GM23338 (cell line): ENCODE measurements at regions not wholly inside any gene's neighbourhood (a gene's known extent, or its start where the extent isn't known, plus 50 kb on each side); places are given as distances from the start of the nearest gene placed in this dataset.

ENCODE experiments used
- ATAC-seq: fragments of 200-7000 bp; cut with Tn5 transposase; 3 replicates; pipeline ENCODE4 v1.9.1; 2020
- DNase-seq: peaks from one replicate; pipeline ENCODE4 v3.0.0-alpha.2; 2015; ENCODE audit warnings: low spot score
- H2AFZ ChIP-seq: fragments of 200-600 bp; sonication (generic); 2 replicates; pipeline ENCODE4 v1.8.0; 2016; ENCODE audit warnings: antibody characterized with exemption, mild to moderate bottlenecking, moderate library complexity
- H3F3A ChIP-seq: fragments of 200-600 bp; sonication (generic); replicated peaks from 2 replicates; pipeline ENCODE4 v1.8.0; 2017; ENCODE audit warnings: antibody characterized with exemption, mixed run types, low read depth
- H3K27ac ChIP-seq: fragments of 200-600 bp; sonication (generic); 2 replicates; pipeline ENCODE4 v1.6.1; 2016; ENCODE audit warnings: low read depth
- H3K27me3 ChIP-seq: fragments of 200-600 bp; sonication (generic); 2 replicates; pipeline ENCODE4 v1.8.0; 2016; ENCODE audit warnings: mild to moderate bottlenecking, mixed run types, moderate library complexity; ENCODE audit not compliant: insufficient read depth
- H3K36me3 ChIP-seq: fragments of 200-600 bp; sonication (generic); 2 replicates; pipeline ENCODE4 v1.8.0; 2016; ENCODE audit warnings: mild to moderate bottlenecking; ENCODE audit not compliant: insufficient read depth
- H3K4me1 ChIP-seq: fragments of 200-600 bp; sonication (generic); 2 replicates; pipeline ENCODE4 v1.8.0; 2016; ENCODE audit warnings: mild to moderate bottlenecking, moderate library complexity; ENCODE audit not compliant: insufficient read depth
- H3K4me2 ChIP-seq: fragments of 200-600 bp; sonication (generic); 2 replicates; pipeline ENCODE4 v1.7.1; 2017; ENCODE audit warnings: mixed run types
- H3K4me3 ChIP-seq: fragments of 200-600 bp; sonication (generic); 2 replicates; pipeline ENCODE4 v1.6.1; 2016; ENCODE audit warnings: mixed run types
- H3K79me2 ChIP-seq: fragments of 200-600 bp; sonication (generic); replicated peaks from 2 replicates; pipeline ENCODE4 v1.8.0; 2017; ENCODE audit warnings: mild to moderate bottlenecking; ENCODE audit not compliant: insufficient read depth
- H3K9me2 ChIP-seq: fragments of 200-600 bp; sonication (generic); 2 replicates; pipeline ENCODE4 v1.8.0; 2017; ENCODE audit not compliant: insufficient read depth
- H4K20me1 ChIP-seq: fragments of 200-600 bp; sonication (generic); replicated peaks from 2 replicates; pipeline ENCODE4 v1.8.0; 2017; ENCODE audit warnings: mild to moderate bottlenecking; ENCODE audit not compliant: insufficient read depth
- H3K27ac Mint-ChIP-seq: 2 replicates; pipeline ENCODE4 v1.8.0; 2020; ENCODE audit warnings: inconsistent platforms, mild to moderate bottlenecking, moderate library complexity, mixed read lengths
- H3K27me3 Mint-ChIP-seq: 3 replicates; pipeline ENCODE4 v1.8.0; 2022; ENCODE audit warnings: low read depth, mild to moderate bottlenecking, moderate library complexity, mixed read lengths, inconsistent platforms; ENCODE audit not compliant: insufficient read depth, poor library complexity
- H3K36me3 Mint-ChIP-seq: 3 replicates; pipeline ENCODE4 v1.8.0; 2021; ENCODE audit warnings: low read depth, mild to moderate bottlenecking, inconsistent platforms, moderate library complexity, mixed read lengths
- H3K4me1 Mint-ChIP-seq: 3 replicates; pipeline ENCODE4 v1.8.0; 2020; ENCODE audit warnings: mild to moderate bottlenecking, inconsistent platforms, mixed read lengths
- H3K4me3 Mint-ChIP-seq: 3 replicates; pipeline ENCODE4 v1.8.0; 2021; ENCODE audit warnings: moderate library complexity, mild to moderate bottlenecking, inconsistent platforms, mixed read lengths
- H3K9me3 Mint-ChIP-seq: 3 replicates; pipeline ENCODE4 v1.8.0; 2020; ENCODE audit warnings: moderate library complexity, mild to moderate bottlenecking, inconsistent platforms, mixed read lengths
- CREB1 ChIP-seq: fragments of 250-450 bp; sonication (Bioruptor Pico); IDR thresholded peaks from 2 replicates; pipeline ENCODE4 v1.5.0; 2020; ENCODE audit warnings: low read depth, mild to moderate bottlenecking, moderate library complexity
- ZNF114 ChIP-seq: fragments of 250-450 bp; sonication (Bioruptor Pico); IDR thresholded peaks from 2 replicates; pipeline ENCODE4 v1.5.0; 2020; ENCODE audit warnings: mild to moderate bottlenecking, moderate library complexity
- ZNF331 ChIP-seq: fragments of 250-450 bp; sonication (Bioruptor Pico); IDR thresholded peaks from 2 replicates; pipeline ENCODE4 v1.5.0; 2020; ENCODE audit warnings: low read depth, mild to moderate bottlenecking, moderate library complexity
- ZNF462 ChIP-seq: fragments of 250-450 bp; sonication (Bioruptor Pico); IDR thresholded peaks from 2 replicates; pipeline ENCODE4 v1.5.0; 2020; ENCODE audit warnings: mild to moderate bottlenecking, moderate library complexity
- TF ChIP-seq, protein P1 (sequence below): IDR thresholded peaks from one replicate; pipeline ENCODE4 v1.6.1; 2018; ENCODE audit warnings: antibody characterized with exemption; ENCODE audit not compliant: unreplicated experiment

DNA sequence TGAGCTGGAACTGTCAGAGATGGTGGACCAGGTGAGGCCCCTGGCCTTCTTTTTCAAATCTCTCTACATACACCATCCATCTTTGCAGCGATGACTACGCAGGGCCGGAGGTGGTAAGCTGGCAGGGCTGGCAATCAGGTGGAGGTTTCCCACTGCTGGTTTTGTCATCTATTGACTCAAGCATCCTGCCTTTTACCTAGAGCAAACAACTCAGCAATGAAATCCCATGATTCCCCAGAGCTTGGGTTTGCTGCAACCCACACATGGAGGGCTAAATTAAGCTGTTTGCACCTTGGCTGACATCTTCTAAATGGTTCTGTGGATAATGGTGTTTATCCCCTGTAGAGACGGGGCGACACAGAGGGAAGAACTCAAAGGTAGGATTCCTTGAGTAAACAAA lies 170.2 kb downstream of the SCP2D1 start (continued):
- no peak for TF ChIP-seq ZNF462 (CRISPR knock-in tag)
- TF ChIP-seq, protein P1, sequence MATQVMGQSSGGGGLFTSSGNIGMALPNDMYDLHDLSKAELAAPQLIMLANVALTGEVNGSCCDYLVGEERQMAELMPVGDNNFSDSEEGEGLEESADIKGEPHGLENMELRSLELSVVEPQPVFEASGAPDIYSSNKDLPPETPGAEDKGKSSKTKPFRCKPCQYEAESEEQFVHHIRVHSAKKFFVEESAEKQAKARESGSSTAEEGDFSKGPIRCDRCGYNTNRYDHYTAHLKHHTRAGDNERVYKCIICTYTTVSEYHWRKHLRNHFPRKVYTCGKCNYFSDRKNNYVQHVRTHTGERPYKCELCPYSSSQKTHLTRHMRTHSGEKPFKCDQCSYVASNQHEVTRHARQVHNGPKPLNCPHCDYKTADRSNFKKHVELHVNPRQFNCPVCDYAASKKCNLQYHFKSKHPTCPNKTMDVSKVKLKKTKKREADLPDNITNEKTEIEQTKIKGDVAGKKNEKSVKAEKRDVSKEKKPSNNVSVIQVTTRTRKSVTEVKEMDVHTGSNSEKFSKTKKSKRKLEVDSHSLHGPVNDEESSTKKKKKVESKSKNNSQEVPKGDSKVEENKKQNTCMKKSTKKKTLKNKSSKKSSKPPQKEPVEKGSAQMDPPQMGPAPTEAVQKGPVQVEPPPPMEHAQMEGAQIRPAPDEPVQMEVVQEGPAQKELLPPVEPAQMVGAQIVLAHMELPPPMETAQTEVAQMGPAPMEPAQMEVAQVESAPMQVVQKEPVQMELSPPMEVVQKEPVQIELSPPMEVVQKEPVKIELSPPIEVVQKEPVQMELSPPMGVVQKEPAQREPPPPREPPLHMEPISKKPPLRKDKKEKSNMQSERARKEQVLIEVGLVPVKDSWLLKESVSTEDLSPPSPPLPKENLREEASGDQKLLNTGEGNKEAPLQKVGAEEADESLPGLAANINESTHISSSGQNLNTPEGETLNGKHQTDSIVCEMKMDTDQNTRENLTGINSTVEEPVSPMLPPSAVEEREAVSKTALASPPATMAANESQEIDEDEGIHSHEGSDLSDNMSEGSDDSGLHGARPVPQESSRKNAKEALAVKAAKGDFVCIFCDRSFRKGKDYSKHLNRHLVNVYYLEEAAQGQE, result no peak

GRCh38 chr20:18984238-18985200 lies 170.9 kb downstream of the SCP2D1 start:
- 0 out of 2 replicates have a peak, but pooled peaks cover 7% of the 10 kb centered on the region for H3K9me2 ChIP-seq
- peak overlapping the region; percentile 91 for H2AFZ ChIP-seq
- H3K4me2 ChIP-seq, result no peak overlapping the region
- Mint-ChIP-seq H3K27me3 (no peaks in the 10 kb centered on the region), H3K36me3 (no peaks in the 10 kb centered on the region), H3K27ac (no peak overlapping the region; the same call in 1 of the 2 replicates), H3K9me3 (no peaks in the 10 kb centered on the region), H3K4me3 (no peak overlapping the region; the same call in 2 of the 3 replicates), H3K4me1 (peaks cover 10% of the 10 kb centered on the region)
- no peak overlapping the region for H3K4me3 ChIP-seq
- no peaks in the 10 kb centered on the region for H3K4me1 ChIP-seq
- H3K36me3 ChIP-seq, result no peaks in the 10 kb centered on the region
- ATAC-seq (peak; percentile 74), DNase-seq (no peak)
- H3K27me3 ChIP-seq, result no peaks in the 10 kb centered on the region
- H4K20me1 ChIP-seq, result no peaks in the 10 kb centered on the region
- no peak overlapping the region for H3K27ac ChIP-seq
- no peaks in the 10 kb centered on the region for H3K79me2 ChIP-seq
- H3F3A ChIP-seq, result no peaks in the 10 kb centered on the region
- TF ChIP-seq CREB1 (CRISPR knock-in tag), result no peak
- TF ChIP-seq ZNF331 (CRISPR knock-in tag), result no peak
- TF ChIP-seq ZNF114 (CRISPR knock-in tag), result no peak
